Suppressor macrophage treated with lipopolysaccharide for 4 hours (primary cell): ENCODE measurements at regions not wholly inside any gene's neighbourhood (a gene's known extent, or its start where the extent isn't known, plus 50 kb on each side); places are given as distances from the start of the nearest gene placed in this dataset.

Source experiments
- DNase-seq: peaks from one replicate; pipeline ENCODE4 v3.0.0-alpha.2; 2020

DNA sequence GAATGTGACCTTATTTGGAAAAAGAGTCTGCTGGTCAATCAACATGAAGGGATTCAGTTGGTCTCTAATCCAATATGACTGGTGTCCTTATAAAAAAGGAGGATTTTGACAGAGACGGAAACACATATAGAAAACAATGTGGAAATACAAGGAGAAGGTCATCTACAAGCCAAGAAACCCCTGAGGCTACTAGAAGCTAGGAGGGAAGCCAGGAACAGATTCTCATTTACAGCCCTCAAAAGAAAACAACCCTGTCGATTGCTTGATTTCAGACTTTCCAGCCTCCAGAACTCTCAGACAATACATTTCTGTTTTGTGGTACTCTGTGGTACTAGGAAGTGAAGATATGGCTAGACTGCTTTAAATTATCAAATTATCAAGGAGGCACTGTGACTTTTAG is 162.9 kb upstream of the IGF1R start:
- DNase-seq: no peak

DNA sequence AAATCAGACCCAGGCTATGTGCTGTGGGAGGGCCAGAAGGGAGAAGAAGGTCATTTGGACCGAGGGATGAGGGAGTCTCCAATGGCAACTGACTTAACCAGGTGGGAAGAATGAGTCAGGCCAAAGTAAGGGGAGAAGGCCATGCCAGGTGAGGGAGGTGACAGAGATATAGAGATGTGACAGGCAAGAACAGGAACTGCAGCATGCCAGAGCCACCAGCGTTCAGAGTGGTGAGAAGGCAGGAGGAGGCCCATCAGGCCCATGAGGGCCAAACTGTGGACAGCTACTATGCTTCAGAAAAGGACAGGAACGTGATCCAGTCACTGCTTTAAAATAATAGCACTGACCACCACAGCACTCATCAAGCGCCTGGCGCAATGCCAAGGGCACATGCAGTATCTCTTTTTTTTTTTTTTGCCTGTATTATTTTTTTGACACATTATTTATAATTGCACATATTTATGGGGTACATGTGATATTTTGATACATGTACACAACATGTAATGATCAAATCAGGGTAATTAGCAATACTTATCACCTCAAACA is 154.3 kb upstream of the IGF1R start:
- no peak for DNase-seq

DNA sequence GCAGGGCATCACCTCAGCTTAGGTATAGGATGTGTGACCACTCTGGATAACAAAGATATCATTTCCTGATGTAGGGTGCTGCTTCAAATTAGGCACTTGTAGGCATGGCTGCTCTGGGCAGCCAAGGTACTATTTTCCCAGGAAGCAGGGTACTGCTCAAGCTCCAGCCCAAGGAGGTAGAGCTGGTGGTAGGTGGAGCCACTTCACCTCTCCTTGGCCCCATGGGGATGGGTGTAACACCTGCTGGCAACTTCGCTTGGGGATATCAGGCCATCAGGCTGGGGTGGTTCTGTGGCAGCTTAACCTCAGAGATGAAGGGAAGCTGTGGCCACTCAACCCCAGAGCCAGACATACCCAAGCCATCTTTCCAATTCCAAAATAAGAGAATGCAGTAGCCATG is 147.1 kb upstream of the IGF1R start:
- no peak for DNase-seq

DNA sequence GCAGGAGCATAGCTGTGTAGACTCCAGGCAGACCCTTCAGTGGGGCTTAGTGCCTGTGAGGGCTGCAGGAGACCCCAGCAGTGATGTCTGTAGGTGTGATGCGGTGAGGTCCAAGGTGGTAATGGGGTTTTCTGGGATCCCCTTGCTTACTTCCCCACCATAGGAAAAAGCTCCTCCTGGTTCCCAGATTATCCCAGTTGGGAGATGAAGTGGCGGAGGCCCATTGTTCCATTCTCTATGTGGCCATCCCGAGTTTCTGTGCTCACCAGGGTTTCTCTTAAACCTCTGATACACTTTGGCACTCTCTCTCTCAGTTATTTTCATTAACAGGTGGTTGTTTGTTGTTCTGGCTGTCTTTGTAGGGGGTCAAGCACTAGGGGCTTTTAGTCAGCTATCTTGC is 146.7 kb upstream of the IGF1R start:
- DNase-seq: no peak

DNA sequence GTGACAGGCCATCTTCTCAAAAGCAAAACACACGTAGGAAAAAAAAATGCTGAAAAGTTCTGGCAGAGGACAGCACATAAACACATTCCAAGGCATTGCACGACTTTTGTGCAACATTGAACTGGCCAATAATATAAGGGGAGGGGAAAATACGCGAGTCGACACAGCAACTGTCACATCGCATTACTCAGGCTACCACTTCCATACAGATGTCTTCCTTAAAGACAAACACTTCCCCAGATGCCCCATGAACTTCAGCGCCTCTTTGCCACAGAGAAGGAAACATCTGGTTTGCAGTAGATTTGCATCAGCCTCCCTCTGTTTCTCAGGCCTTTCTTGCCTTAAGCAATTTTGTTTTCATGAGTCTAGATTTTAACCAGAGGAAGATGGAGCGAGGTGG is 144.4 kb upstream of the IGF1R start:
- DNase-seq: peak; percentile 3

DNA sequence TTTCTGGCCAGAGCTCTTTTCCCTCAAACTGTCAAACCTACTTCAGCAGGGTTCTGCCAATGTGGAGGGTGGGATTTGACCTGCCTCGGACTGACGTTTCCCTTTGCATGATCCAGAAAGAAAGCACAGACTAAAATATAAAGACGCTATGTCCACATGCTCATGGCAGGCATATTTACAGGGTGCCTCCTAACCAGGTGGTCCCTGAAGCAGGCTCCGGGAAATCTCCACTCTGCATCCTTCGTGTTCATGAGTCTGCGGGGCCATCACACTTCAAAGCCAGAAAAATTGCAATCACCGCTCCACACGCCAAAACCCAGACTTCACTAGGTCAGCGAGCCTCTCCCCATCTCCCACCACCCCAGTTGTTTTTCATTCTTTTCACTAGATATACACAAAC is 143.3 kb upstream of the IGF1R start:
- no peak for DNase-seq

DNA sequence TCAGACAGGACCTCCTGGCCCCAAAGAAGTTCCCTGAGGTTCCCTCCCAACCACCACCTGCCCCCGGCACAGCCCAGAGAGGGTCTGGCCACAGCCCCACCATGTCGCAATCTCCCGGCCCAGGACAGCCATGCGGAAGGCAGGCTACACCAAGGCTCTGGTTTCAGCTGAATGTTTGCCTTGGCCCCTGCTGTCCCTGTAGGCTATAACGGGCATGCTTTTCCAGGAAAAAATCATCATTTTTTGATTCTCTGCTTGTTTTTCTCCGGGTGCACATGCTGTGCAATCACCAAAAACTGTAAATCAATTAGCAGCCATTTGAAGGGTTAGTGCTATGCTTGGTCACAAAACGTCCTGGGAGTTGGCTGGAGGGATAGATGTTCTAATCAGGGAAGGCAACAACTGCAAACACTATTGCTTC is 142.7 kb upstream of the IGF1R start:
- no peak for DNase-seq

DNA sequence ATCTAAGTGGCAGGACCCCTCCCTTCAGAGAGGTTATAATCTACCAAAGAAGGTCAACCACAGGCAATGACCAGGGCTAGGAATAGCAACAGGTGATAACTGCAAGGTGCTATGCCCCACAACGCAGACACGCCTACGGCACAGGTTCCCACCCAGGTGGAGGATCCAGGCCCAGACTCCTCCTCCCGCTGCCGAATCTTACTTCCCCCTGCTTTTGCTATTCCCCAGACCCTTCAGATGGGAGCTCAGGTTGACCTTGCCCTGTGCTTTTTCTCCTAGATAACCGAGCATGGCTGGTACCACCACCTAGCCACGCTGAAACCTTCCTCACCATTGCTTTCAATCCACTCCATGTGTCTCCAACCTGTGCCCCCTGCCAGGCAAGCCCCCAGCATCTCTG is 142.2 kb upstream of the IGF1R start:
- no peak for DNase-seq

DNA sequence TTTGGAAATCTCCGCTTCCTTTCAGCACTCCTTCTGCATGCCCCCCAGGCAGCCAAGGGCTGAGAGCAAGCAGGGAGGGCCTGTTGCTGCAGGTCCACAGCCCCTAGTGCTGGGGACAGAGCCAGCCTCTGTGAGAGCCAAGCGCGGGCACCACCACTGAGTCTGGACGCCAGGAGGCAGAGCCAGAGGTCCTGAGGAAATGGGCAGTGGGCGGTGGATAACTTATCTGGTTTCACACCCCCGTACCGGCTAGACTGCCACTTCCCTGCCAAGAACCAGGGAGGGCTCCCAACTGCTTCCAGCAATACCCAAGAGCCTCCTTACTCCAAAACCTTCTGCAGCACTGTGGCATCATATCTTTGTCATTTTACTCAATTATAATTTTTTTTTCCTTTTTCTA is 141.6 kb upstream of the IGF1R start:
- DNase-seq: no peak

DNA sequence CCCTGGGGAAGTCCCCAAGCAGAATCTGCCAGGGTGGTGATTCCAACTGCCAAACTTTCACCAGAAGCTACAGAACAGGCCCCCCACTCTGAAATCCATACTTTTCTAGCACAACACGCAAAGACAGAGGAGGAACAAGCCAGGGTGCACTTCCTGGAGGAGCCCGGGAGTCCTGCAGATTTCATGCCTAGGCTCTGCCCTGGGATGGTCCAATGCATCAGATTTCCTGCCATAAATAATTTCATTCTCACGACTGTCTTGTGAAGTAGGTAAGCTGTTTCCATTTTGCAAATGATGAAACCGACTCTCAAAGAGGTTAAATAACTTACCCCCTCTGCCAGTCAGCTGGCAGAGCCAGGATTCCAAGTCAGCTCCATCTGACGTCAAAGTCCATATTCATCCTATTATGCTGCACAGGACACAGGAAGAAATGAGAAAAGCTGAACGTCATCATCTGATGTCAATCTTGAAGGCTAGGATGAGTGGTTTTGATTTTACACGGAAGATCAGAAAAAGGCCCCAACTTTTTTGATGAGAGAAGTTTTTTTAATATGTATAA is 134.8 kb upstream of the IGF1R start:
- no peak for DNase-seq

DNA sequence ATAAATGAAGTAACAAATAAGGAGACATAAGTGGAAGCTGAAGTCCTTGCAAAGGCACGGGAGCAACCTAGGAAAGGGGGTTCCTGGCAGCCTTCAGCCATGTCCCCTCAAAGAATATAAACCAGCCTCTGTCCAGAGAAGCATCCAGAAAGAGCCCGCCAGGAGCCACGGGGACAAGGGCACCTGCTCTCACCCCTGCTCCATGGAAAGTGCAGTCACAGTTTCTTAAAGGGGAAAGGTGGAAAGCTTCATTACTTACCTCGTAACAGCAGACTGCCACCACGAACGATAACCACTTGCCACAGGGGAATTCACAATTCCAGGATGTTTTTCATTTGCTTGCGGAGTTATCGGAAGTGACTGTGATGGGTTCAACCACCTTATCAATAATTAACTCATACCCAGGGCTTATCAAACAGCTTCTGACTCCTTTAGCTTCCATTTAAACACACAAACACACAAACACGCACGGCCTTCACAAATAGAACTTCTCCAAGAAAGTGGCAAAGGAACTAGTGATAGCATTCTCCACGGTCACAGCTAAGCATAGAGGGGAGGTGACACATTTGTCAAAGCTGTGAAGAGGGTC is 134.2 kb upstream of the IGF1R start:
- no peak for DNase-seq

DNA sequence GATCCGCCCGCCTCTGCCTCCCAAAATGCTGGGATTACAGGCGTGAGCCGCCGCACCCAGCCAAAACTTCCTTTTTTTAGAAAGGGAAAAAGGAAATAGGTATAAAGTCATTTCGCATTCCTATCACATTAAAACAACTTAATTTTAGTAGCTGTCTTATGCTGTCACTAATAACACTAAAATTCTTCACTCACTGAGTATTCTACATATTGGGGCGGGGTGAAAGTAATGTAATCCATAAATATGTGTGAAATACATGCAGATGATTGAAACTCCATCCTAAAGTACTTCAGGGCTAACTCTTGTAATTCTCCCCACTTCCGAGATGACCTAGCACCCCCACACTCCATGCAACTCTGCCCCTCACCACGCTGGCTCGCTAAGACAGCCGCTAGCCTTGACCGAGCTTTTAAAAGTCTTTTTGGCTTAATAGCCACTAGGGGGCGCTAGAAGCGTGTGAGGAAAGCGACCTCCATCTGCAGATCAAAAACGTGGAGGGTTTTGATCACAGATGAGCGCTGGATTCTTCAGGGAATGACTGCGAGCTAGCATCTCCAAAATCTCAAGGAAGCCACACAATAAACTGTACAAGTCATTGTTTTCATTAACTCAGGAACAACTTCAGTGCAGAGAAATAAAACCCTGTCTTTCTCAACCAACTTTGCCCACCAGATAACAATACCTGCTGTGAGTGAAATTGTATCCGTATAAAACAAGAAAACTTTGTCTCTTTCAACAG is 129.3 kb upstream of the IGF1R start:
- peak; percentile 89 for DNase-seq

DNA sequence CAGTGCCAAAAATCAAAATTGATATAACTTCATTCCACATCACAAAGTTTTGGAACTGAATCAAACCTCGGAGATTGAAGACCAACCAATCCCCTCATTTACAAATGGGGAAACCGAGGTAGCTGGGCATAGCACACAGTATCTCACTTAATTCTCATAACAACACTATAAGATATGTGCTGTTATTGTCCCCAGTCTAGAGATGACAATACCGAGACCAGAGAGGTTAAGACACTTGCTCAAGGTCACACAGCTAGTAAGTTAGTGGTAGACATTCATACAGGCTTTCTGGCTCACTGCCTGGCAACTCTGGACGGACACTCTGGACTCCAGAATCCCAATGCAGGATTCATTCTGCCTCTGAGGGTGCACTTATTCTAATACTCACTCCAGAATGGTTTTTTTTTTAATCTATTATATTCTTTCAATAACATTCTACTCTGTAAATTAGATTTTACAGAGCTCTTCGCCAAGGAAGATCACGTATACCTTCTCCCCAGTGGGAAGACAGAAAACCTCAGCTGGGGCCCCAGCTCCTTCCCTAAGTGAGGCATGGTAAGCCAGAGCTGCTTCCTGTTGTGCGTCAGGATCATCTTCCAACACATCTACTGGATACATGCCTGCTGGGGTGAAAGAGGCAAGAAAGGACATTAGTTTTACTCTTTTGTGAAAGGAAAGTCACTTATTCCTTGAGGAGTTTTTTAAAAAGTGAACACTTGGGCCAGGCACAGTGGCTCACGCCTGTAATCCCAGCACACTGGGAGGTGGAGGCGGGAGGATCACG is 128.4 kb upstream of the IGF1R start:
- no peak for DNase-seq

DNA sequence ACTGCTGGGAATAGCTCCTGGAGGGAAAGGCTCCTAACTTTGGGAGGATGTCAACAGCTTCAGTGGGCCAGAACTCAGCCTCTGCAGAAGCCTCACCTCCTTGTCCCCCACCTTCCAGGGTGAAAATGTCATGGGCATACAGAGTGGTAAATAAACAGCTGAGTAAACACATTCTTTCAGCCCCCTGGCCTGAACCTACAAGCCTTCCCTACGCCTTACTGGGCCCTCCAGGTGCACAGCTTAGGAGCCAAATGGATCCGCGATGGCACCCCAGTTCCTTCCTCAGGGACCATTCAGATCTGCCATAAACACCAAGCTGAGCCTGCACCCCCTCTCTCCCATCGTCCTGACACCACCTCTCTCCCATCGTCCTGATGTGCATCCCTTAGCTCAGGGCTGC is 126.2 kb upstream of the IGF1R start:
- no peak for DNase-seq

DNA sequence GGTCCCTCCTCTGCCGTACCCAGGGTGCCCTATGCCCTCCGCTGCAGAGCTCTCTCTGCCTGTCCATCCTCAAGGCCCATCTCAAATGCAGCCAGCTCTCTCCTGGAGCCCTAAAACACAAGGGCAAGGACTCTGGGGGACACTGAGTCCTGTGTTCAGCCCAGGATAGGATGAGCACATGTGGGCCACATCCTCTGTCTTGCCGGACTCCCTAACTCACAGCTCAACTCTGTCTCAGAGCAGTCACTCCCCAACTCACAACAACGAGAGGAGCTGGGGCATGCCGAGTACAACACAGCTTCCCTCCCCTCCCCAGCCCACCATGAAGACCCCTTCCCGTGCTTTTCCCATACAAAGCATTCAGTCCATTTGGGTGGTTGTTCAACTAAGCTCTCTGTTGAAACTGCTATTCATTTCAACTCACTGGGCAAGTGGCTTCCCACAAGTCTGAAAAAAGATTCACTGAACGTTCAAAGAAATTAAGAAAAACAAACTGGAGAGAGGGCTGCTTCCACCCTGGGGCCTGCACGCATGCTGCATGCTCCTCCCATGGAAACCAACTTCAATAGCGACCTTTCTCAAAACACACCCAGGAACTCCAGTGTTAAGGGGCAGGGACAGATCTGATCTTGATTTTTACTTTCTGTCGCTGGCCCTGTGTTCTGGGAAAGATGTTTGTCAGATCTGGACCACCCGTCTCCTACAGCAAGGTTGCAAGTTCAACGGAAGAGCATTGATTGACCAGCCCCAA is 124.3 kb upstream of the IGF1R start:
- no peak for DNase-seq

DNA sequence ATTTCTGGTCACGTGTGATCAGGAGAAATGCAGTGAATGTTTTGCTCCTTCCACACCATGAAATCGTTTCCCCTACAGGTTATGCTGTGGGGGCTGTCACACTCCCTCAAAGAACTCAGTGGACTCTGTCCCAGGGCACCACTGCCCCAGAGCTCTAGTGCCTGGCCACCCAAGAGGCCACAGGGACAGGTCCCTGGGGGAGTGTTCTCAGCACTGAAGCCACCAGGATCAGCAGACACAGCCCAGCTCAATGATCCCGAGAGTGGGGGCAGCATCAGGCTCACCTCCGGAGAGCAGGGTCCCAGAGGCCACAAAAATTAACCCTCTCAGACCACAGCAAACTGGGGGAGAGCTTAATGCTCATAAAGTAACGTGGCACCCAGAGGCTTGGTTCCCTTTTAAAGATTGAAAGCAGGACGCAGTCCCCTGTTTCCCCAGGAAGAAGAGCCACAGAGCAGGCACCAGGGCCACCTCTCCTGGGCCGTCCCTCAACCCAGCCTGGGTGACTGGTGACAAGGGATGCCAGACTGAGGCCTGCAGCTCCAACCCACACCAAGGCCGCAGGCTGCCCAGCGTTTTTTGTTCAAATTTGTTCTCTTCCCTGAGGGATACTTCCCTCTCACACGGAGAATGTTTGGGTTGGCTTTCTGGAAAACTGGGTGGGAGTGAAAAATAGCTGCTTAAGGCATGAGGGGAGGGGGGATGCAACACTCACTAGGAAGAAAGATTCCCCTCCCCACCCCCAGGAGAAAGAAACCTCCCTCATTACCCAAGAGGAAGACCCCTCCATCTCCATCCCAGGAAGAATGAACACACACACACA is 123.3 kb upstream of the IGF1R start:
- DNase-seq: no peak

DNA sequence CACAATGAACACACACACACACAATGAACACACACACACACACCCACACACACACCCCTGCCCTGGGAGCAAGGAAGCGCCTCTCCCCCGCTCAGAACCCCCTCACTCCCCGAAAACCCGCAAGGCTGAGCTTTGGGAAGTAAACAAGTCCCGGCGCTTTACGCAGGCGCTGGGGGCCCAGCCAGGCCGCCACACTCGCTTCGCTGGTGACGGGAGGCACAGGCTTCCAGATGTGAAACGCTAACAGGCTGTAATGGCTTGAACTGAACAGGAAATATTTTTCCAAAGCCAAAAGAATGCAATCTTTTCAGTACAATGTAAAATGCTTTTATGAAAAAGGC is 122.7 kb upstream of the IGF1R start:
- no peak for DNase-seq

DNA sequence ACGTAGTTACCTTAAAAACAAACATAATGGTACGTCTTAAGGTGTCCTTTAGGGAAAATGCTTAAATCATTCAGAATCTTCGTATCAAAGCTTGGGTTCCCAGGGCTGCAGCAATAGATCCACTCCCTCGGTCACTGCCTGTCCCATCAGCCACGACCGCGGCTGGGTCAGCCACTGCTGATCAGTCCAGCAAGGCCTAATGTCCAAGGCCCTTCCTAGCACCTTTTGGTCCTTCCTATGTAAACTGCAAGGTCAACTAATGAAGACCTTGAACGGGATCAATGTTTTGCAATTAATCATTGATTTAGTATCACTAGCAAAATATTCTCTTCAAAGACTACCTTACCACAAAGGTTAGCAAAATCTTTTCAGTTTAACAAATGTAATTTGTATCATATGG is 122.2 kb upstream of the IGF1R start:
- no peak for DNase-seq

DNA sequence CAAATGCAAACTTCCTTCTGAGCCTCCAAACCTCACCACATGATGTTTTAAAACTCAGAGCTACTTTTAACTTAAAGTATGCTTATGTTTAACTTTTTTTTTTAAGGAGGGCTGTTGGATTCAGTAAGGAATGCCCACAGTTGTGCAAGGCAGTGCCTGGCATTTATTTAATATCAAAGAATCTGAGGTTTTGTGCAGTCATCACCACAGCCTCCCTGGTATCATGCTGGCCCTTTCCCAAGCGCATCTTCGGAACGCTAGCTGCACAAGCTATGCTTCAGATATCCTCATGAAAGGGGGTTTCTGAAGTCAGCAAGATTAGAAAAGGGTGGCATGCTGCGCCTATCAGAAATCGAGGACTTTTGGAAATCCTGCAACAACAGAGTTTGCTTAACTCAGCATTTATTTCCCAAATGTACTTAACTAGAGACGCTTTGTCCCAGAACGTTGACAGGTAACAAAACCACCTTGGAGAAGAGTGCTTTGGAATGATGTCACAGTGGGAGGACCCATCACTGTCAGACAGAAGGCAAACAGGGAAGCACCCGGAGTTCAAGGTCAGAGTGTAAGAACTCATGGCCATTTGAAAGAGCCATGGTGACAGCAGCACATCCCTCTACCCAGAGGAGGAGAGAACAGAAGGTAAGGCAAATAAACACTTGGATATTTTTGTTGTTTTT is 120.2 kb upstream of the IGF1R start:
- no peak for DNase-seq

DNA sequence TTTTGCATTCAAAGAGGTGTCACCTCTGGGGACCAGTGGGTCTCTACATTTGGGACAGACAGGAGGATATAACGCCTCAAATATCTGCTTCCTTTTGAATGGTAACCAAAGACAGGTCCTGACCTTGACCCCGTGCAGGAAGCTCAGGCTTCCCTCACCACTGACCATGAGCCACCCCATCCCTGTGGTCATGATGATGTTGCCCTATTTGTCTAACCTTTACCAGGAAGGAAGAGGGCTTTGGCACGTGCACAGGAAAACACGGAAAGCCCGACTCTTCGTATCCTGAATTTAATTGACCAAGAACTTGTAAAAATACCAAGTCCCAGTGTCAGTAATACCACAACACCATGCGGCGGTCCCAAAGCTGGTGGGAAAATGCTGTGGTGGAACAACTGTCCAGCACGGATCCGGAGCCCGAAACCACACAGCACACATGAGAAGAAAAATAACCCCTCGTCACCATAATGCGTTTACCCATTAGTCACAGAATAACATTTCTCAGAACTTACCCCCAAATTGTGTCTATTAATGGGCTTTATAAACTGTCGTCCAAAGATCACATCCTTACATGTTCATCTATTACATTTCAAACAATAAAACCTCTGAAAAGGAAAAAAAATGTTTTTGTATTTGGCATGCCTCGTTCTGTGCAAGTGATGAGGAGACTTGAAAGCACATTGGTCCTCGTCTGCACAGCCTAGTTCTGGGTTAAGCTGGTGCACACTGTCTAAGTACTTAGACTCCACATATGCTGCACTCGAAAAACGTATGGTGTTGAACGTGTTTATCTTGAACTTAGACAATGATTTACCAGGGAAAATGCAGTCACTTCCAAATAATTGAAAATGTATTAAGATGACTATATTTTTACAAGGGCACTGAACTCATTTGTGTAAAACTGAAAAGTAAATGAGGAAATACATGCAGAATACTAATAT is 118.9 kb upstream of the IGF1R start:
- DNase-seq: no peak
